HAP-1 (cell line): ENCODE measurements at regions not wholly inside any gene's neighbourhood (a gene's known extent, or its start where the extent isn't known, plus 50 kb on each side); places are given as distances from the start of the nearest gene placed in this dataset.
"Not testable (repeated sequence)": the region's sequence is repeated elsewhere in the genome, so short reads cannot be mapped to it uniquely, and the experiment has no call there.

Source experiments
- DNase-seq, 2 experiments: peaks; one replicate each; pipeline ENCODE4 v3.0.0-alpha.2; 2016 to 2020; ENCODE audit warnings: low spot score in 2 of 2
- H3K27me3 ChIP-seq: fragments of 250-450 bp; sonication (Bioruptor Pico); 2 replicates; pipeline ENCODE4 v1.5.1; 2020; ENCODE audit warnings: low read depth, mild to moderate bottlenecking, moderate library complexity
- H3K36me3 ChIP-seq: fragments of 250-450 bp; sonication (Bioruptor Pico); replicated peaks from 2 replicates; pipeline ENCODE4 v1.5.1; 2020; ENCODE audit warnings: mild to moderate bottlenecking
- H3K4me1 ChIP-seq: fragments of 250-450 bp; sonication (Bioruptor Pico); 2 replicates; pipeline ENCODE4 v1.5.1; 2020; ENCODE audit warnings: mild to moderate bottlenecking
- H3K4me3 ChIP-seq: fragments of 250-450 bp; sonication (Bioruptor Pico); 2 replicates; pipeline ENCODE4 v1.5.1; 2020; ENCODE audit warnings: mild to moderate bottlenecking, moderate library complexity
- H3K9me3 ChIP-seq: fragments of 250-450 bp; sonication (Bioruptor Pico); 2 replicates; pipeline ENCODE4 v1.5.1; 2020; ENCODE audit warnings: mild to moderate bottlenecking, moderate library complexity
- in situ Hi-C: fragments of 300-500 bp; cut with MboI; formaldehyde crosslinking; loops from 3 replicates; pipeline ENCODE4 v1.14.3; 2020; ENCODE audit warnings: low sequenced_read_pairs, inconsistent platforms, mixed read lengths

GRCh38 chr17:77560381-77560780 is 398.1 kb upstream of the TNRC6C start:
- Histone ChIP-seq H3K27me3 (peaks cover 3% of the 10 kb centered on the region; the same call in 1 of the 2 replicates), H3K4me3 (no peak overlapping the region), H3K36me3 (no peaks in the 10 kb centered on the region), H3K9me3 (no peaks in the 10 kb centered on the region), H3K4me1 (no peaks in the 10 kb centered on the region)
- no peak for DNase-seq
- in situ Hi-C loops = no loop called here

- Histone ChIP-seq H3K27me3 (peaks cover 7% of the 10 kb centered on the region; the same call in 1 of the 2 replicates), H3K4me1 (no peaks in the 10 kb centered on the region), H3K36me3 (no peaks in the 10 kb centered on the region), H3K9me3 (no peaks in the 10 kb centered on the region), H3K4me3 (no peak overlapping the region)
- DNase-seq = no peak
- in situ Hi-C loops = no loop called here
These were observed 397.7 kb upstream of the TNRC6C start for GRCh38 chr17:77560841-77561240.

DNA sequence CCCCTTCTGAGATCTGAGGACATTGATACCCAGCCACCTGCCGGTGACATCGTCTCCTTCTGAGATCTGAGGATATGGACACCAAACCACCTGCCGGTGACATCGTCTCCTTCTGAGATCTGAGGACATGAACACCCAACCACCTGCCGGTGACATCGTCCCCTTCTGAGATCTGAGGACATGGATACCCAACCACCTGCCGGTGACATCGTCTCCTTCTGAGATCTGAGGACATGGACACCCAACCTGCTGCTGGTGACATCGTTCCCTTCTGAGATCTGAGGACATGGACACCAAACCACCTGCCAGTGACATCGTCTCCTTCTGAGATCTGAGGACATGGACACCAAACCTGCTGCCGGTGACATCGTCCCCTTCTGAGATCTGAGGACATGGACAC is 396.1 kb upstream of the TNRC6C start:
- H3K9me3 ChIP-seq, H3K36me3 ChIP-seq, H3K4me1 ChIP-seq, H3K4me3 ChIP-seq, H3K27me3 ChIP-seq, in situ Hi-C loops, DNase-seq: not testable (repeated sequence)

DNA sequence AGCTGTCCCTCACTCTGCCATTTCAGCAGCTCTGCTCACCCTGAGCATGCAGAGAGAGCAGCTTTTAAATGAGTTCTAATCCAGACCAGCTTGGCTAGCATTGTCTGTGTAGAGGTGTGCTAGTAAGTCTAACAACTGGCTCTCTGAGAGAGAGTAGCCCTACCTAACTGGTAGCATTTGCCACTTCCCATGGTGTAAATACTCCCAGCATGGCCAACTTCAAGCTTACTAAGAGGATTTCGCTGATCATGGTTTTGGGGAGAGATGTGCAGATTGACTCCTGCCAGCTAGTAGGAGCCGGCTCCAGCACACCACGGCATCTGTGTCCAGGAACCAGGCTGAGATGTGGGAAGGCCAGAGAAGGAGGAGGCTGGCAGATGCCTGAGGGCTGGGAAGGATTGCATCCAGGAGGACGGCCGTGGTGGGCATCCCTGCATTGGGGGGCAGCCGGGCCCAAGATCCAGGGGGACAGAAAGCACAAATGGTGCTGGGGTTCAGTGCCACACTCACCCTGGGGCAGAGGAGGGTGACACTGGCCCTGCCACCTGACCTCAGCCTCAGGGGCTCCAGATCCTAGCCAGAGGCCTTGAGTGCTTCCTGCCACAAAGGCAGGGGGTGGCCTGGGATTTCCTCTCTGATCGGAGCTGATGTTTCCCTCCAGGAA is 394.9 kb upstream of the TNRC6C start:
- Histone ChIP-seq H3K4me1 (no peaks in the 10 kb centered on the region), H3K36me3 (no peaks in the 10 kb centered on the region), H3K9me3 (no peaks in the 10 kb centered on the region), H3K4me3 (no peak overlapping the region), H3K27me3 (0 out of 2 replicates have a peak, but pooled peaks cover 5% of the 10 kb centered on the region)
- in situ Hi-C loops = no loop called here
- no peak for DNase-seq

DNA sequence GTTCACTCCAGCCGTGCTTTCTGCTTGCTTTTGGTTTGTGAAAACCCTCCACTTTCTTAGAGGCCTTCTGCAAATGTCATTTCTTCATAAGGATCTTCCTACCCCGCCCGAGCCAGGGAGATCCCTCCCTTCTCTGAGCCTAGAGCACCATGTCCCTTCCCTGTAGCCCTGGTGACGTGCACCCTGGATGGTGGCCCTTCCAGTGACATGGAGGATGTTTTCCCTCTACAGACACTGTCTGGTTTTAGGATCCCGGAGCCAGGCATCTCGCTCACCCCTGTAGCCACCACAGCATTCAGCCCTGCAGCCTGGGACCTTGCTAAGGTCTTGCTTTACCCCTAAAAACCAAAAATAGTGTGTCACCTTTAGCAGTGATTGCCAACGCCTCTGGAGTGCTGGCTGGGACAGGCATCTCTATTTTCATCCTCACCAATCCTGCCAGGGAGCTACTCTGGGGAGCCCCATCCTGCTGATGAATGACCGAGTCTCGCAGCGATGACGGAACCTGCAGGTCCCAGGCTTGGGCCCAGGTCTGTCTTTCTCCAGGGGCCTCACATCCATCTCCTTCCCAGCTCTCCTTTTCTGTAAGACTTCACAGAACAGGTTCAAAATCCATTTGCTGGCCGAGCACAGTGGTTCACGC is 394.1 kb upstream of the TNRC6C start:
- Histone ChIP-seq H3K27me3 (0 out of 2 replicates have a peak, but pooled peaks cover 3% of the 10 kb centered on the region), H3K4me3 (no peak overlapping the region), H3K9me3 (no peaks in the 10 kb centered on the region), H3K36me3 (no peaks in the 10 kb centered on the region), H3K4me1 (no peaks in the 10 kb centered on the region)
- in situ Hi-C loops = no loop called here
- DNase-seq = no peak

GRCh38 chr17:77565166-77565565 is 393.3 kb upstream of the TNRC6C start:
- Histone ChIP-seq H3K4me3 (no peak overlapping the region), H3K9me3 (no peaks in the 10 kb centered on the region), H3K4me1 (no peaks in the 10 kb centered on the region), H3K36me3 (no peaks in the 10 kb centered on the region), H3K27me3 (0 out of 2 replicates have a peak, but pooled peaks cover 3% of the 10 kb centered on the region)
- in situ Hi-C loops = no loop called here
- DNase-seq = no peak

- 0 out of 2 replicates have a peak, but pooled peaks cover 3% of the 10 kb centered on the region for H3K27me3 ChIP-seq
- DNase-seq = no peak
- H3K4me1 ChIP-seq = no peaks in the 10 kb centered on the region
- H3K9me3 ChIP-seq = no peaks in the 10 kb centered on the region
- in situ Hi-C loops = no loop called here
- H3K36me3 ChIP-seq = no peaks in the 10 kb centered on the region
- no peak overlapping the region for H3K4me3 ChIP-seq
These were observed 392.4 kb upstream of the TNRC6C start for GRCh38 chr17:77566151-77566550.

- Histone ChIP-seq H3K36me3 (no peaks in the 10 kb centered on the region), H3K4me3 (no peak overlapping the region), H3K4me1 (peaks cover 4% of the 10 kb centered on the region), H3K27me3 (peaks cover 4% of the 10 kb centered on the region; the same call in 1 of the 2 replicates), H3K9me3 (no peaks in the 10 kb centered on the region)
- no peak for DNase-seq
- in situ Hi-C loops = no loop called here
These were observed 391.9 kb upstream of the TNRC6C start for GRCh38 chr17:77566566-77567138.

DNA sequence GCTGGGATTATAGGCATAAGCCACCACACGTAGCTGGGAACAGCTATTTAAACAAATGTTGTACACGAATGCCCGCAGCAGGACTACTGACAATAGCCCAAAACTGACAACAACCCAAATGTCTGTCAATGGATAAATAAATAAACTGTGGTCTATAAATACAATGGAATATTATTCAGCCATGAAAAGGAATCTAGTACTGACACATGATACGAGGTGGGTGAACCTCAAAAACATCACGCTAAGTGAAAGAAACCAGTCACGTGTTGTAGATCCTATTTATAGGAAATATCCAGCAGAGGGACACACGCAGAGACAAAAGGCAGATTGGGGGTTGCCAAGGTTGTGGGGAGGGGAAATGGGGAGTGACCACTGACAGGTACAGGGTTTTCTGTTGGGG is 390.0 kb upstream of the TNRC6C start:
- H3K9me3 ChIP-seq = no peaks in the 10 kb centered on the region
- H3K4me3 ChIP-seq = no peak overlapping the region
- H3K4me1 ChIP-seq = peaks cover 9% of the 10 kb centered on the region
- H3K27me3 ChIP-seq = peaks cover 9% of the 10 kb centered on the region; the same call in 1 of the 2 replicates
- no peaks in the 10 kb centered on the region for H3K36me3 ChIP-seq
- in situ Hi-C loops = no loop called here
- no peak for DNase-seq

GRCh38 chr17:77569846-77570564 is 388.5 kb upstream of the TNRC6C start:
- in situ Hi-C loops = no loop called here
- Histone ChIP-seq H3K9me3 (no peaks in the 10 kb centered on the region), H3K4me1 (peaks cover 9% of the 10 kb centered on the region), H3K36me3 (no peaks in the 10 kb centered on the region), H3K27me3 (peaks cover 9% of the 10 kb centered on the region; the same call in 1 of the 2 replicates), H3K4me3 (no peak overlapping the region)
- DNase-seq = no peak

- H3K27me3 ChIP-seq = peaks cover 9% of the 10 kb centered on the region; the same call in 1 of the 2 replicates
- no peak overlapping the region for H3K4me3 ChIP-seq
These were observed 388.0 kb upstream of the TNRC6C start for GRCh38 chr17:77570565-77570898.

GRCh38 chr17:77571155-77571981 is 387.1 kb upstream of the TNRC6C start:
- Histone ChIP-seq H3K4me3 (no peak overlapping the region), H3K27me3 (peaks cover 6% of the 10 kb centered on the region; the same call in 1 of the 2 replicates)

More at GRCh38 chr17:77570565-77570898, 388.0 kb upstream of the TNRC6C start:
- in situ Hi-C loops = no loop called here
- Histone ChIP-seq H3K9me3 (no peaks in the 10 kb centered on the region), H3K4me1 (peaks cover 9% of the 10 kb centered on the region), H3K36me3 (no peaks in the 10 kb centered on the region)
- no peak for DNase-seq

GRCh38 chr17:77572065-77572601 is 386.4 kb upstream of the TNRC6C start:
- Histone ChIP-seq H3K27me3 (peaks cover 6% of the 10 kb centered on the region; the same call in 1 of the 2 replicates), H3K9me3 (no peaks in the 10 kb centered on the region), H3K36me3 (no peaks in the 10 kb centered on the region), H3K4me3 (no peak overlapping the region), H3K4me1 (peaks cover 9% of the 10 kb centered on the region)
- in situ Hi-C loops = no loop called here
- DNase-seq = no peak

More at GRCh38 chr17:77571155-77571981, 387.1 kb upstream of the TNRC6C start:
- no peaks in the 10 kb centered on the region for H3K36me3 ChIP-seq
- peak in 1 of 2 experiments; percentile 43 for DNase-seq
- in situ Hi-C loops = no loop called here
- peaks cover 9% of the 10 kb centered on the region for H3K4me1 ChIP-seq
- H3K9me3 ChIP-seq = no peaks in the 10 kb centered on the region
